GM12864 (cell line): ENCODE measurements at regions not wholly inside any gene's neighbourhood (a gene's known extent, or its start where the extent isn't known, plus 50 kb on each side); places are given as distances from the start of the nearest gene placed in this dataset.

Experiments used
- DNase-seq: peaks from one replicate; pipeline ENCODE4 v3.0.0-alpha.2; 2011; ENCODE audit warnings: low read depth
- H3K4me3 ChIP-seq: 2 replicates; pipeline ENCODE4 v1.5.1; 2011; ENCODE audit warnings: mild to moderate bottlenecking, low read depth, low read length, control low read depth
- TF ChIP-seq, protein P1 (sequence below): IDR thresholded peaks from 2 replicates; pipeline ENCODE4 v1.5.1; 2011; ENCODE audit warnings: low read depth, mild to moderate bottlenecking, moderate library complexity, low read length, control low read depth, inconsistent platforms; ENCODE audit errors: missing control alignments

GRCh38 chr3:197368330-197368729 lies 69.9 kb upstream of the DLG1 start:
- H3K4me3 ChIP-seq = no peak overlapping the region
- no peak for DNase-seq
- TF ChIP-seq, protein P1, sequence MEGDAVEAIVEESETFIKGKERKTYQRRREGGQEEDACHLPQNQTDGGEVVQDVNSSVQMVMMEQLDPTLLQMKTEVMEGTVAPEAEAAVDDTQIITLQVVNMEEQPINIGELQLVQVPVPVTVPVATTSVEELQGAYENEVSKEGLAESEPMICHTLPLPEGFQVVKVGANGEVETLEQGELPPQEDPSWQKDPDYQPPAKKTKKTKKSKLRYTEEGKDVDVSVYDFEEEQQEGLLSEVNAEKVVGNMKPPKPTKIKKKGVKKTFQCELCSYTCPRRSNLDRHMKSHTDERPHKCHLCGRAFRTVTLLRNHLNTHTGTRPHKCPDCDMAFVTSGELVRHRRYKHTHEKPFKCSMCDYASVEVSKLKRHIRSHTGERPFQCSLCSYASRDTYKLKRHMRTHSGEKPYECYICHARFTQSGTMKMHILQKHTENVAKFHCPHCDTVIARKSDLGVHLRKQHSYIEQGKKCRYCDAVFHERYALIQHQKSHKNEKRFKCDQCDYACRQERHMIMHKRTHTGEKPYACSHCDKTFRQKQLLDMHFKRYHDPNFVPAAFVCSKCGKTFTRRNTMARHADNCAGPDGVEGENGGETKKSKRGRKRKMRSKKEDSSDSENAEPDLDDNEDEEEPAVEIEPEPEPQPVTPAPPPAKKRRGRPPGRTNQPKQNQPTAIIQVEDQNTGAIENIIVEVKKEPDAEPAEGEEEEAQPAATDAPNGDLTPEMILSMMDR = no peak

GRCh38 chr3:197367081-197367780 lies 68.8 kb upstream of the DLG1 start:
- TF ChIP-seq, protein P1 = no peak
- no peak overlapping the region for H3K4me3 ChIP-seq

DNA sequence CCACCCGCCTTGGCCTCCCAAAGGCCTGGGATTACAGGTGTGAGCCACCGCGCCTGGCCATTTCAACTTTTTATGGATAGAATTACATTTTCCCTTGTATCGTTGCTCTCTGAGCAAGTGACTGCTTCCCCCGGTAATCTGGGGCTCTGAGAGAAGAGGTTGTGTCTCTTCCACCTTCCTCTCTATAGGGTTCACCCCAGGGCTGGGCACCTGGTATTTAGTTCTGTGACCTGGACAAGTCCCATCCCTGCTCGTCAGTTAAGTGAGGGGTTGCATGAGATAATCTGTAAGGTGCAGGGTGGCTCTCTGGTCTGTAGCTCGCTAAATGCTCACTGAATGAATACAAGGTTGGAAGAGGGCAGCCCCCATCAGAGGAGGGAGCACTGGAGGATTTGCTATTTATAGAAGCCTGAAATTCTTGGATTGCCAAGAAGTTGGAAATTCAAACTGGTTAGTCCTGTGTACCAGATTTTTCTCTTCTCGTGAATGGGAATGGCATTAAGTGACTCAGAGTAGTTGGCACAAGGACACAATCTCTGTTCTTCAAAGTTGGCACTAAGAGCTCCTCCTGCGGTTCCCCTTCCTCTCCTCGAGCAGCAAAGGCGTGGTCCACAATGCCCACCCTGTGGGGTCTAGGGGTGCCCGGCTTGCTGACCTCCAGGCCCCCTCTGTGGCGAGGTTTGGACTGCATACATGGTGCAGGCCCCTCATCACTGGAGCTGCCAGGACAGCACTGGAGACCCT lies 68.1 kb upstream of the DLG1 start:
- no peak overlapping the region for H3K4me3 ChIP-seq
- TF ChIP-seq, protein P1 = no peak
- DNase-seq = no peak

More at GRCh38 chr3:197367081-197367780, 68.8 kb upstream of the DLG1 start:
- no peak for DNase-seq

DNA sequence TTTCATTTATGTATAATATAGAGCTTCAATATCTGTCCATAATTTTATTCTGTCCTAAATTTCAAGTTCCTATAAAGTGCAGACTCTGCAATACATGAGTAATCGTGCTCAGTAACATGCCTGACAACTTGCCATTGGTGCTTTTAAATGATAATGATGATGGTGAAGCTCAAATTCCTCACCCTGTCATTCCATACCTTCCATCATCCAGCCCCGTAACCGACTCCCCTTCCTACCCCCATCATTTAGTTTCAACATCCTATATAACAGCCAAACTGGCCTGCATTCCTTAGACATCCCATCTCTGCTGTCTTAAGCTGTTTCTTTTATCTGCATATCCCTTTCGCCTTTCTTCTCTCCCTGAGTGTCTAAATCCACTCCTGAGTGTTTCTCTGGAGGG lies 67.2 kb upstream of the DLG1 start:
- TF ChIP-seq, protein P1 = no peak
- H3K4me3 ChIP-seq = no peak overlapping the region
- no peak for DNase-seq

- no peak overlapping the region for H3K4me3 ChIP-seq
- TF ChIP-seq, protein P1 = no peak
- DNase-seq = no peak
Measured at GRCh38 chr3:197364410-197365071, 66.1 kb upstream of the DLG1 start.

DNA sequence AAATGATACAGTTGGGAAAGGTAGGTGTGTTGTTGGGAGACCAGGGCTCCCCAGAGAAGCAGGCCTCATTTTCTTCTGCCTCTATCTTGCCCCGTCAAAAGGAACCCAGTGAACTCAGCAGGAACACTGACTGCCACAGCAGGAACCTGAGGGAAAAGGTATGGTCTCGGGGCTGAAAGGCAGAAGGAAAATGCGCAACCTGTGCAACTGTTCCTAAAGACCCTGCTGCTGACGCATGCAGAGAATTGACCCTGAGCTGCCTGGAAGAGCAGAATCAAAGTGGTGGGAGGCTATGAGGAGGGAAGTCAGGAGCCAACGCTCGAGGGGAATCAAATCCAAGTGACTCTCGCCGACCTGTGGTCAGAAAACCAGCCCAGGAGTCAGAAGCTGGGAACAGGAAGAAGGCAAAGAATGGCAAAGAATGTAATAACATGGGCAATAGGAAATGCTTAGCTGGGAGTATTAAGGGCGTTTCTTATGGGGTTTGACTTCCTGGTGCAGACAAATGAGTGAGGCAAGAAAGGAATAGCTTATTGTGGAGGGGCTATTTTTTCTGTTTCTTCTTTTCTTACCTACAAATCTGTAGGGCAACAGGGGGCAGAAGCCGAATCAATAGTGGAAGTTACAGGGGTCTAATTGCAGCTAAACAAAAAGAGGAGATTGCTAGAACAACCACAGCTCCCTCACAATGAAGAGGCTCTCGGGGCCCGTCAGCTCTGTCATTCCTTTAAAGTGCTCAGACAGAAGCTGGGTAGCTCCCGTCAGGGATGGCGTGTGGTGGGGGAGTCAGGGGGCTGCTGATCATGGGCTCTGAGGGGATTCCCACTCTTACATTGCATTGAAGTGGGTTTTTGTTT lies 65.4 kb upstream of the DLG1 start:
- TF ChIP-seq, protein P1 = no peak
- no peak for DNase-seq
- no peak overlapping the region for H3K4me3 ChIP-seq
